GM21723 (cell line): ENCODE measurements at regions not wholly inside any gene's neighbourhood (a gene's known extent, or its start where the extent isn't known, plus 50 kb on each side); places are given as distances from the start of the nearest gene placed in this dataset.

Experiments used
- ATAC-seq: cut with Tn5 transposase; IDR thresholded peaks from one replicate; pipeline ENCODE4 v1.9.1; 2021; ENCODE audit warnings: mild to moderate bottlenecking, moderate library complexity; ENCODE audit not compliant: unreplicated experiment

GRCh38 chr2:161570424-161571050, 53.7 kb upstream of the SLC4A10 start:
- no peak for ATAC-seq

- ATAC-seq, result no peak
Measured at GRCh38 chr2:161571051-161571429, 53.2 kb upstream of the SLC4A10 start.
